Activated CD4-positive, alpha-beta memory T cell treated with anti-CD3 and anti-CD28 coated beads for 36 hours (primary cell): ENCODE measurements at regions not wholly inside any gene's neighbourhood (a gene's known extent, or its start where the extent isn't known, plus 50 kb on each side); places are given as distances from the start of the nearest gene placed in this dataset.

Experiments used
- CTCF ChIA-PET: fragments of 350-600 bp; sonication (Branson Sonifier 250); formaldehyde crosslinking; loops from one replicate; lab custom pipeline; 2021; ENCODE audit warnings: antibody characterized with exemption, inconsistent platforms; lab: Charles Lee
- POLR2A ChIA-PET: fragments of 350-600 bp; sonication (Branson Sonifier 250); formaldehyde crosslinking; loops from one replicate; lab custom pipeline; 2021; ENCODE audit warnings: antibody characterized with exemption; lab: Charles Lee
- DNase-seq: peaks from one replicate; pipeline ENCODE4 v3.0.0-alpha.2; 2020
- H3K27ac Mint-ChIP-seq: one replicate; pipeline ENCODE4 v1.8.0; 2021; ENCODE audit warnings: mixed read lengths
- H3K27me3 Mint-ChIP-seq: one replicate; pipeline ENCODE4 v1.8.0; 2021; ENCODE audit warnings: mixed read lengths
- H3K36me3 Mint-ChIP-seq: one replicate; pipeline ENCODE4 v1.8.0; 2021; ENCODE audit warnings: mixed read lengths
- H3K4me1 Mint-ChIP-seq: one replicate; pipeline ENCODE4 v1.8.0; 2021; ENCODE audit warnings: low read depth, mixed read lengths
- H3K4me3 Mint-ChIP-seq: one replicate; pipeline ENCODE4 v1.8.0; 2021; ENCODE audit warnings: mild to moderate bottlenecking, mixed read lengths
- H3K9me3 Mint-ChIP-seq: one replicate; pipeline ENCODE4 v1.8.0; 2021; ENCODE audit warnings: mixed read lengths
- intact Hi-C: fragments of 100-400 bp; cut with micrococcal nuclease; formaldehyde crosslinking; loops from one replicate; pipeline ENCODE4 v1.15.1; 2023

DNA sequence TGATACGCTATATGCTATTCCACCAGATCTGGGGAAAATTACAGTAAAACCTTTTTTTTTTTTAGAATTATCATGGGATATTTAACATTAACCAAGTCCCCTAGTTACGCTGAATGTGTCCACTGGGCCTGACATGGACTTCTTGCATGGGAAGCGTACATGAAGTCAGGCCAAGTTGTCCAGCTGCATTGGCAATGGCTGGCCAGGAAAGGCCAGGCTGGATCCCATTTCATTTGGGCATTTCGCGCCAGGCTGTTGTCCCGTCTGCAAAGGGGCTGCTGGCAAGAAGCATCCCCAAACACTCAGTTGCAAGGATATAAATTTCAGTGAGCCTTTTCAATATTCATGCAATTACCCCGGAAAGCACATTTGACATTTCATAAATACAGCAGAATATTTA is 933.3 kb downstream of the GRID1 start:
- H3K9me3 Mint-ChIP-seq, result no peaks in the 10 kb centered on the region
- DNase-seq, result no peak
- POLR2A ChIA-PET, result no interaction called here
- H3K27me3 Mint-ChIP-seq, result no peaks in the 10 kb centered on the region
- CTCF ChIA-PET, result no interaction called here
- intact Hi-C loops, result no loop called here
- no peaks in the 10 kb centered on the region for H3K4me1 Mint-ChIP-seq
- no peak overlapping the region for H3K27ac Mint-ChIP-seq
- H3K36me3 Mint-ChIP-seq, result no peaks in the 10 kb centered on the region
- no peak overlapping the region for H3K4me3 Mint-ChIP-seq

- Mint-ChIP-seq H3K4me1 (no peaks in the 10 kb centered on the region), H3K4me3 (no peak overlapping the region), H3K9me3 (no peaks in the 10 kb centered on the region), H3K27me3 (peaks cover 6% of the 10 kb centered on the region), H3K27ac (no peak overlapping the region), H3K36me3 (no peaks in the 10 kb centered on the region)
- DNase-seq, result no peak
- intact Hi-C loops, result no loop called here
- POLR2A ChIA-PET, result no interaction called here
- CTCF ChIA-PET, result no interaction called here
Observed at GRCh38 chr10:85444868-85445267, 921.7 kb downstream of the GRID1 start.

DNA sequence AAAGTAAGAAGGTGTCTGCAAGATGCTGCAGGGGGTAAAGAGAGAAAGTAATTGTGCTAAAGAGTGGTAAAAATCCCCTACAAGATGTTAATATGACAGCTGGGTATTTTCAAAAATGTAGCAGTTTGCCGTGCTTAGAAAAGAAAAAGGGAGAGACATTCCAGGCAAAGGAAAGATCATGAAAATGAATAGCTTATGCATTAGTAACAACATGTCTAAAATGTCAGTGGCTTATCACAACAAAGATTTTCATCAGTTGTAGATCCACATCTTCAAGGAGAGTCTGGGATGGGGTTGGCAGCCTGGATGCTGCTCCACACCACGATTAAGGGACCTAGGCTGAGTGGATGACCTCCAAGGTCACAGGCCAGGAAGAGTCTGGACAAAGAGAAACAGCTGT is 920.9 kb downstream of the GRID1 start:
- Mint-ChIP-seq H3K9me3 (no peaks in the 10 kb centered on the region), H3K27me3 (peaks cover 7% of the 10 kb centered on the region), H3K4me3 (no peak overlapping the region), H3K4me1 (no peaks in the 10 kb centered on the region), H3K36me3 (no peaks in the 10 kb centered on the region), H3K27ac (no peak overlapping the region)
- no peak for DNase-seq
- intact Hi-C loops, result no loop called here
- POLR2A ChIA-PET, result no interaction called here
- CTCF ChIA-PET, result no interaction called here

DNA sequence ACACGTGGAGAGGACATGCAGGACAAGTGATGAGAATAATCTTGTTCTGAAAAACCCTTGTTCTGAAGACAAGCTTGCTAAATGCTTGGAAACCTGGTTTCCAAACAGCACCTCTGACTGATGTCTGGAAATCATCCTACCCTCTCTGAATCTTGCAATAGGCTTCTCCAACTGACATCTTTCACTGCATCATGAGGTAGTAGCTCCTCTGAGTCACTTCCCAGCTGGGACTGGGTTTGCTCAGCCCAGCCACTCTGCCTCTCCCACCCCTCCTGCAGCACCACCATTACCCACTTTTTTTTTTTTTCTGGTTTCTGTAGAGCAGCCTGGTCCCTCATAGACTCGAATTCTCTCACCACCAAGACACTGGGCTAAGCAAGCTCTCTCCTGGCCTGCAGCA is 919.8 kb downstream of the GRID1 start:
- Mint-ChIP-seq H3K27ac (no peak overlapping the region), H3K4me3 (no peak overlapping the region), H3K36me3 (no peaks in the 10 kb centered on the region), H3K27me3 (peaks cover 7% of the 10 kb centered on the region), H3K9me3 (no peaks in the 10 kb centered on the region), H3K4me1 (no peaks in the 10 kb centered on the region)
- ChIA-PET CTCF (interaction anchor here (0.6 kb wide), 1 partner anchor 665 kb away, joined by 3 read pairs; no protein-coding TSS in a partner anchor), POLR2A (no interaction called here)
- no peak for DNase-seq
- intact Hi-C loops, result no loop called here

GRCh38 chr10:85447690-85448089 is 918.9 kb downstream of the GRID1 start:
- Mint-ChIP-seq H3K4me1 (no peaks in the 10 kb centered on the region), H3K9me3 (no peaks in the 10 kb centered on the region), H3K36me3 (no peaks in the 10 kb centered on the region), H3K27me3 (peaks cover 9% of the 10 kb centered on the region), H3K4me3 (no peak overlapping the region), H3K27ac (no peak overlapping the region)
- intact Hi-C loops, result no loop called here
- ChIA-PET POLR2A (no interaction called here), CTCF (no interaction called here)
- no peak for DNase-seq

DNA sequence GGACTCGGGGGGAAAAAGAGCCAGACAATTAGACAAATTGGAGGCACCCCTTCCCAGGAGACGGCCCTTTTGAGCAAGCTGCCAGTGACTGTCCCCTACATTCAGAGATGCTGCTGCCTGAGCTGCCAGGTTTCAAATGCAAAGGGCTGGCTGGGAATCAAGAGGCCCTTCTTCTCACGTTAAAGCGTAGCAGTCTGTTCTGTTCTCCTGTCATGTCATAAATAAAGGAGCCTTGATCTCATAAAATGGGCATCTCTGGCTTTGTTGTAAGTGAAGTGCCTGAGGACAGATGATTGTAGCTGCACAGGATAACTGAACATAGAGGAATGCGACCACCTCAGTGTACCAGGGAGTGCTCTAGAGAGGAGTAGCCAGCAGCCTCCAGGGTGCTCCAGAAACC is 917.9 kb downstream of the GRID1 start:
- Mint-ChIP-seq H3K36me3 (no peaks in the 10 kb centered on the region), H3K9me3 (no peaks in the 10 kb centered on the region), H3K4me3 (no peak overlapping the region), H3K4me1 (no peaks in the 10 kb centered on the region), H3K27me3 (peaks cover 9% of the 10 kb centered on the region), H3K27ac (no peak overlapping the region)
- ChIA-PET POLR2A (no interaction called here), CTCF (no interaction called here)
- intact Hi-C loops, result no loop called here
- no peak for DNase-seq

DNA sequence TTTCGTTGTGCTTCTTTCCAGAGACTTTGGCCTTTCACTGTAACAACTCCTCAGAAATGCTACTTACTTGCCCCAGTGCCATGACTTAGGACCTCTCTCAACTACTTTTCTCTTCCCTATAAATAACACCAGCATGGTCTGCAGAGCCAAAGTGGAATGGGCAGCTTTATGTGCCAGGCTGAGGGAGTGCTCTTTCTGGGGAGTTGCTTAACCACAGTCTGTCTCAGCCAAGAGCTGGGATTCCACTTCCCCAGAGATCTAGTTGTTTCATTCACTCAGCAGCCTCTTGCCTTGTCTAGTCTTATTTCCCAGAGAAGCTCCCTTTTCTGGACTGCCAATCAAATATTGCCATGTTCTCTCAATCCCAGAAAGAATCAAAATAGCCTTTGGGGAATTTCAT is 912.2 kb downstream of the GRID1 start:
- DNase-seq, result no peak
- no peak overlapping the region for H3K4me3 Mint-ChIP-seq
- no peak overlapping the region for H3K27ac Mint-ChIP-seq
- intact Hi-C loops, result no loop called here
- H3K36me3 Mint-ChIP-seq, result no peaks in the 10 kb centered on the region
- ChIA-PET CTCF (no interaction called here), POLR2A (no interaction called here)
- H3K9me3 Mint-ChIP-seq, result no peaks in the 10 kb centered on the region
- no peaks in the 10 kb centered on the region for H3K4me1 Mint-ChIP-seq
- peaks cover 6% of the 10 kb centered on the region for H3K27me3 Mint-ChIP-seq

GRCh38 chr10:85457191-85457590 is 909.4 kb downstream of the GRID1 start:
- Mint-ChIP-seq H3K36me3 (no peaks in the 10 kb centered on the region), H3K27ac (no peak overlapping the region), H3K4me1 (no peaks in the 10 kb centered on the region), H3K9me3 (no peaks in the 10 kb centered on the region), H3K4me3 (no peak overlapping the region), H3K27me3 (peaks cover 2% of the 10 kb centered on the region)
- POLR2A ChIA-PET, result no interaction called here
- DNase-seq, result no peak
- intact Hi-C loops, result no loop called here
- CTCF ChIA-PET, result no interaction called here

- no peak overlapping the region for H3K4me3 Mint-ChIP-seq
- no peaks in the 10 kb centered on the region for H3K27me3 Mint-ChIP-seq
- H3K4me1 Mint-ChIP-seq, result no peaks in the 10 kb centered on the region
- no peaks in the 10 kb centered on the region for H3K36me3 Mint-ChIP-seq
- POLR2A ChIA-PET, result no interaction called here
- DNase-seq, result no peak
- H3K9me3 Mint-ChIP-seq, result no peaks in the 10 kb centered on the region
- intact Hi-C loops, result no loop called here
- H3K27ac Mint-ChIP-seq, result no peak overlapping the region
- CTCF ChIA-PET, result interaction anchor here (0.6 kb wide), 1 partner anchor 114 kb away, joined by 3 read pairs; no protein-coding TSS in a partner anchor
Observed at GRCh38 chr10:85458324-85458723, 908.3 kb downstream of the GRID1 start.

GRCh38 chr10:85459906-85460305 is 906.7 kb downstream of the GRID1 start:
- peaks cover 6% of the 10 kb centered on the region for H3K27me3 Mint-ChIP-seq
- intact Hi-C loops, result no loop called here
- DNase-seq, result no peak
- H3K27ac Mint-ChIP-seq, result no peak overlapping the region
- POLR2A ChIA-PET, result no interaction called here
- no peak overlapping the region for H3K4me3 Mint-ChIP-seq
- no peaks in the 10 kb centered on the region for H3K4me1 Mint-ChIP-seq
- CTCF ChIA-PET, result no interaction called here
- H3K36me3 Mint-ChIP-seq, result no peaks in the 10 kb centered on the region
- H3K9me3 Mint-ChIP-seq, result no peaks in the 10 kb centered on the region

DNA sequence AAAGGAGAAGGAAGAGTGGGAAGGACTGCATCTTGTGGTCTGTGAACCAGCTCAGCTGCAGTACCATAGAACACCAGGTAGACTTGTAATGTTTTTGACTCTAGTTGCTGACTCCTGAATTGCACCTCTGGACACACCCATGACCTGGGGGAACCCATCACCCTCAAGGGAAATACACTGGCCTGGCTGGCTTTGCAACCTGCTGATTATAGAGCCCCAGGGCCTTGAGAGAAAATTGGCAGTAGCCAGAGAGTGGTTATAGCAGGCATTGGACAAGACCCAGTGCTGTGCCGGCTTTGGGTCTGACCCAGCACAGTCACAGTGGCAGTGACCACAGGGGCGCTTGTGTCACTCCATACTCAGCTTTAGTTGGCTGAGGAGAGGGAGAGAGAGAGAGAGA is 902.3 kb downstream of the GRID1 start:
- DNase-seq, result no peak
- POLR2A ChIA-PET, result no interaction called here
- Mint-ChIP-seq H3K36me3 (no peaks in the 10 kb centered on the region), H3K4me3 (no peak overlapping the region), H3K27me3 (peaks cover 12% of the 10 kb centered on the region), H3K9me3 (no peaks in the 10 kb centered on the region), H3K4me1 (no peaks in the 10 kb centered on the region), H3K27ac (no peak overlapping the region)
- CTCF ChIA-PET, result no interaction called here
- intact Hi-C loops, result no loop called here

GRCh38 chr10:85477979-85478378 is 888.6 kb downstream of the GRID1 start:
- H3K36me3 Mint-ChIP-seq, result no peaks in the 10 kb centered on the region
- no peak for DNase-seq
- ChIA-PET POLR2A (no interaction called here), CTCF (no interaction called here)
- no peaks in the 10 kb centered on the region for H3K4me1 Mint-ChIP-seq
- H3K9me3 Mint-ChIP-seq, result no peaks in the 10 kb centered on the region
- no peaks in the 10 kb centered on the region for H3K27me3 Mint-ChIP-seq
- no peak overlapping the region for H3K4me3 Mint-ChIP-seq
- H3K27ac Mint-ChIP-seq, result no peak overlapping the region
- intact Hi-C loops, result no loop called here

- H3K9me3 Mint-ChIP-seq, result no peaks in the 10 kb centered on the region
- CTCF ChIA-PET, result no interaction called here
- H3K27me3 Mint-ChIP-seq, result peaks cover 7% of the 10 kb centered on the region
- no peak overlapping the region for H3K27ac Mint-ChIP-seq
- intact Hi-C loops, result no loop called here
- no peak overlapping the region for H3K4me3 Mint-ChIP-seq
- H3K36me3 Mint-ChIP-seq, result no peaks in the 10 kb centered on the region
- DNase-seq, result no peak
- no peaks in the 10 kb centered on the region for H3K4me1 Mint-ChIP-seq
- POLR2A ChIA-PET, result no interaction called here
Observed at GRCh38 chr10:85490431-85490830, 876.2 kb downstream of the GRID1 start.

DNA sequence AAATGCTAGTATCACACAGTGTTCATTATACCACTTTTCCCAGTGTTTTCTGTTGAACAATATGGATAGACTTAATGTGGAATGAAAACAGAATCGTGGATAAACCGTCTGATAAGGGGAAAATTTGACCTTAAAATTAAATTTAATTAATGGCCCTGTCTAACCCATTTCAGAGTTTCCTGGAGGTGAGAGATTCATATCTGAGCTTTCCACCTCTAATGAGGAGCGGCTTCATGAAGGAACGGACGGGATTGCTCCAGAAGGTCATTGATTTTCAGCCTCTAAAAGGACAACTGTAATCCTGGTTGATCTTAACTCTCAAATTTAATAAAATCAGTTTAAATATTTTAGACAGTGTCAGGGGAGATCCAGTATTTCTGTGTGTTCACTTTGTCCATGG is 874.9 kb downstream of the GRID1 start:
- Mint-ChIP-seq H3K4me3 (no peak overlapping the region), H3K27ac (no peak overlapping the region), H3K36me3 (no peaks in the 10 kb centered on the region), H3K27me3 (peaks cover 4% of the 10 kb centered on the region), H3K4me1 (no peaks in the 10 kb centered on the region), H3K9me3 (no peaks in the 10 kb centered on the region)
- ChIA-PET POLR2A (no interaction called here), CTCF (no interaction called here)
- intact Hi-C loops, result no loop called here
- no peak for DNase-seq
